ENCODE measurements at regions not wholly inside any gene's neighbourhood (a gene's known extent, or its start where the extent isn't known, plus 50 kb on each side); places are given as distances from the start of the nearest gene placed in this dataset.

DNA sequence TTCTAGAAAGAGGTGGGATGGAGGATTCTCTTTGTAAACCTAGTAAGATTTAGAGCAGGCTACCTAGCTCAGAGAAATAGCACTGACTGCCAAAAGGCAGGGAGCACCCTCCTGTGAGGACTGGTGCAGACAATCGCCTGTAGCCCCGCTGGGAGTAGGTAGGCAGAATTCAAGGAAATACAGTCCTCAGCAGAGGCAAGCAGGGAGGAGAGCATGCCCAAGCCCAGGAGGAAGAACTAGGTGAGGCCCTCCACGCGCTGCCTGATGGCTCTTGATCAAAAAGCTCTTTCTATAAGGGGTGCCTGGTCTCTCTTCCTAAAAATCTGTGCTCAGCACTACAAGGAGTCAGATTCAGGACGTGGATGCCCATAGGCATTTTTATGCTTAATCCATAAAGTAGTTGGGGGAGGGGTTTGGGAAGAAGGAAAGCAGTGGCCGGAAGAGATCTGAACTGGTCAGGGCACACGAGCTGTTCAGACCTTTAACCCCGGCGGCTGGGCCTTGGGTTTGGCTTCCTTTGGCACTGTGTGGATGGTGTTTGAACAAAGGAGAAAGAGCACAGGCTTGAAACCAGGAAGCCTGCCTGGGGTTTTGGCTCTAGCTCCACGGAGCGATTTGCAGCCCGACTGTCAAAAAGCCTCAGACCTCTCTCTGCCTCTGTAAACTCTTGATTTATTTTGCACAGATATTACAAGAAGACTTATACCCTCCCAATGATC is 320.6 kb downstream of the FOXO1 start:
- no peak for DNase-seq (ENCODE audit: low read depth in 2 of 2)
- no peaks in the 10 kb centered on the region for H4K20me1 ChIP-seq (ENCODE audit: control insufficient read depth, extremely low read depth, insufficient read depth, low read length)
- no peaks in the 10 kb centered on the region for H3K36me3 ChIP-seq (ENCODE audit: control insufficient read depth, insufficient read depth, low read length)
- H3K9me3 ChIP-seq (ENCODE audit: control insufficient read depth, insufficient read depth, low read depth, low read length), result no peaks in the 10 kb centered on the region
- H3K4me3 ChIP-seq (replicated peaks in 1 of 4; ENCODE audit: control extremely low read depth in 1 of 4, insufficient read depth in 1 of 4, low read depth in 3 of 4, low read length in 4 of 4), result no peak overlapping the region
- no peak for TF ChIP-seq EZH2 (IDR thresholded peaks at IDR 0.05; ENCODE audit: low read length, missing control alignments)
- TF ChIP-seq, protein P1, sequence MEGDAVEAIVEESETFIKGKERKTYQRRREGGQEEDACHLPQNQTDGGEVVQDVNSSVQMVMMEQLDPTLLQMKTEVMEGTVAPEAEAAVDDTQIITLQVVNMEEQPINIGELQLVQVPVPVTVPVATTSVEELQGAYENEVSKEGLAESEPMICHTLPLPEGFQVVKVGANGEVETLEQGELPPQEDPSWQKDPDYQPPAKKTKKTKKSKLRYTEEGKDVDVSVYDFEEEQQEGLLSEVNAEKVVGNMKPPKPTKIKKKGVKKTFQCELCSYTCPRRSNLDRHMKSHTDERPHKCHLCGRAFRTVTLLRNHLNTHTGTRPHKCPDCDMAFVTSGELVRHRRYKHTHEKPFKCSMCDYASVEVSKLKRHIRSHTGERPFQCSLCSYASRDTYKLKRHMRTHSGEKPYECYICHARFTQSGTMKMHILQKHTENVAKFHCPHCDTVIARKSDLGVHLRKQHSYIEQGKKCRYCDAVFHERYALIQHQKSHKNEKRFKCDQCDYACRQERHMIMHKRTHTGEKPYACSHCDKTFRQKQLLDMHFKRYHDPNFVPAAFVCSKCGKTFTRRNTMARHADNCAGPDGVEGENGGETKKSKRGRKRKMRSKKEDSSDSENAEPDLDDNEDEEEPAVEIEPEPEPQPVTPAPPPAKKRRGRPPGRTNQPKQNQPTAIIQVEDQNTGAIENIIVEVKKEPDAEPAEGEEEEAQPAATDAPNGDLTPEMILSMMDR (conservative IDR thresholded peaks at IDR 0.05 in 1 of 2, IDR thresholded peaks at IDR 0.05 in 1 of 2; ENCODE audit: low read depth in 1 of 2, low read length in 2 of 2), result no peak
- H3K27me3 ChIP-seq (ENCODE audit: control insufficient read depth, insufficient read depth, low read length), result no peaks in the 10 kb centered on the region
- no peaks in the 10 kb centered on the region for H3K4me1 ChIP-seq (ENCODE audit: control insufficient read depth, extremely low read depth, insufficient read depth, low read length)
- H3K9ac ChIP-seq (ENCODE audit: insufficient read depth, low read length), result no peak overlapping the region
- H3K4me2 ChIP-seq (ENCODE audit: extremely low read depth, insufficient read depth, low read length), result no peak overlapping the region
- H3K27ac ChIP-seq (ENCODE audit: insufficient read depth, low read length), result no peak overlapping the region
- no peak overlapping the region for H2AFZ ChIP-seq (ENCODE audit: low read length)
- H3K79me2 ChIP-seq (ENCODE audit: control insufficient read depth, insufficient read depth, low read length), result no peaks in the 10 kb centered on the region

DNA sequence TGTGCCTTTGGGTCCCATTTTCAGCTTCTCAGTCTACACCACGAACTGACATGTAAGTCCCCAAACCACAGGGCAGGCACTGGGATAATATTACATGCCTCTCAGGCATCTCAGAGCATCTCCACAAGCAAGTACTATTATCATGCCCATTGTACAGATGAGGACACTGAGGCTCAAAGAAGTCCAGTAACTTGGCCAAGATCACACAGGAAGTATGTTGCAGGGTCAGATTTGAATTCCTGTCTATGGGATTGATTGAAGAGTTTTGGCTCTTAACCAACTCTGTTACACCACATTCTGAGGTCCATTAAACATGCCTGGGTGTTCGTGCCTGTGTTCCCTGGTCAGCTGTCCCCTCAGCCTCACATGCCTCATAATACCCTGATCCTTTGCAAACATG is 319.8 kb downstream of the FOXO1 start:
- no peaks in the 10 kb centered on the region for H3K79me2 ChIP-seq (ENCODE audit: control insufficient read depth, insufficient read depth, low read length)
- H4K20me1 ChIP-seq (ENCODE audit: control insufficient read depth, extremely low read depth, insufficient read depth, low read length), result no peaks in the 10 kb centered on the region
- no peak overlapping the region for H2AFZ ChIP-seq (ENCODE audit: low read length)
- TF ChIP-seq, protein P1 (conservative IDR thresholded peaks at IDR 0.05 in 1 of 2, IDR thresholded peaks at IDR 0.05 in 1 of 2; ENCODE audit: low read depth in 1 of 2, low read length in 2 of 2), result no peak
- TF ChIP-seq EZH2 (IDR thresholded peaks at IDR 0.05; ENCODE audit: low read length, missing control alignments), result no peak
- no peaks in the 10 kb centered on the region for H3K9me3 ChIP-seq (ENCODE audit: control insufficient read depth, insufficient read depth, low read depth, low read length)
- H3K36me3 ChIP-seq (ENCODE audit: control insufficient read depth, insufficient read depth, low read length), result no peaks in the 10 kb centered on the region
- no peaks in the 10 kb centered on the region for H3K27me3 ChIP-seq (ENCODE audit: control insufficient read depth, insufficient read depth, low read length)
- no peak overlapping the region for H3K27ac ChIP-seq (ENCODE audit: insufficient read depth, low read length)
- no peak overlapping the region for H3K4me3 ChIP-seq (replicated peaks in 1 of 4; ENCODE audit: control extremely low read depth in 1 of 4, insufficient read depth in 1 of 4, low read depth in 3 of 4, low read length in 4 of 4)
- no peak overlapping the region for H3K9ac ChIP-seq (ENCODE audit: insufficient read depth, low read length)
- H3K4me2 ChIP-seq (ENCODE audit: extremely low read depth, insufficient read depth, low read length), result no peak overlapping the region
- DNase-seq (ENCODE audit: low read depth in 2 of 2), result no peak
- no peaks in the 10 kb centered on the region for H3K4me1 ChIP-seq (ENCODE audit: control insufficient read depth, extremely low read depth, insufficient read depth, low read length)

DNA sequence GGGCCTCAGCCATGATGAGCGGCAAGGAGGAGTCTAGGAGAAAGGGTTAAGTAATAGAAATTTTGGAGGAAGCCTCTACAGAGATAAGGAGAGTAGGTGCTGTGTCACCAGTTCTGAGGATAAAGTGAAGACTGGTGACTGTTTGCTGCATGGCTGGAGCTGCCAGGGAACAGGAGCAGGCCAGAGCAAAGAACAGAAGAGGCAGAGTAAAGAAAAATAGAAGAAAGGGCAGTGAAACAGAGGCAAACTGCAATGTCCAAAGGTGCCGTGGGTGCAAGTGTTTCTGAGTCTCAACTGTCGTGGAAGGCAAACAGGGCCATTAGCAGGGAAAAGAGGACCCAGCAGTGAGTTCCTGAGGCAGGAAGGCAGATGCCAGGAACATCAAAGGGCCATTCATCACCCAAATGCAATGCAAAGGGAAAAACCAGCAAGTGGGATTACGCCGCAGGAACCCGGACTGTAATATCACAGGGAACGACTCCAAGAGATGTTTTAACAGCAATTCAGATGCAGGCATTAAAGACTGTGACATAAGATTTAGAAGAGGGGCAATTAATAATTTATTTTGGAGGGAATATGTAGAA is 318.3 kb downstream of the FOXO1 start:
- Histone ChIP-seq H3K4me2 (ENCODE audit: extremely low read depth, insufficient read depth, low read length) (no peak overlapping the region), H3K27ac (ENCODE audit: insufficient read depth, low read length) (no peak overlapping the region)

More for the DNA sequence above, 318.3 kb downstream of the FOXO1 start:
- Histone ChIP-seq H3K4me3 (replicated peaks in 1 of 4; ENCODE audit: control extremely low read depth in 1 of 4, insufficient read depth in 1 of 4, low read depth in 3 of 4, low read length in 4 of 4) (no peak overlapping the region), H3K9me3 (ENCODE audit: control insufficient read depth, insufficient read depth, low read depth, low read length) (no peaks in the 10 kb centered on the region), H3K79me2 (ENCODE audit: control insufficient read depth, insufficient read depth, low read length) (no peaks in the 10 kb centered on the region), H2AFZ (ENCODE audit: low read length) (no peak overlapping the region), H4K20me1 (ENCODE audit: control insufficient read depth, extremely low read depth, insufficient read depth, low read length) (no peaks in the 10 kb centered on the region), H3K36me3 (ENCODE audit: control insufficient read depth, insufficient read depth, low read length) (no peaks in the 10 kb centered on the region), H3K9ac (ENCODE audit: insufficient read depth, low read length) (no peak overlapping the region), H3K4me1 (ENCODE audit: control insufficient read depth, extremely low read depth, insufficient read depth, low read length) (no peaks in the 10 kb centered on the region), H3K27me3 (ENCODE audit: control insufficient read depth, insufficient read depth, low read length) (no peaks in the 10 kb centered on the region)
- peak in 1 of 2 donors; percentile 39 for DNase-seq (ENCODE audit: low read depth in 2 of 2)
- TF ChIP-seq, protein P1 (conservative IDR thresholded peaks at IDR 0.05 in 1 of 2, IDR thresholded peaks at IDR 0.05 in 1 of 2; ENCODE audit: low read depth in 1 of 2, low read length in 2 of 2), result no peak

All from fibroblast of lung (primary cell).